ENCODE measurements at regions not wholly inside any gene's neighbourhood (a gene's known extent, or its start where the extent isn't known, plus 50 kb on each side); places are given as distances from the start of the nearest gene placed in this dataset.
A peak's percentile ranks its signal among the peaks of the same experiment; 100 is the strongest.

GRCh38 chr2:60109744-60110143 lies 443.7 kb downstream of the BCL11A start:
- TF ChIP-seq POLR2A (IDR thresholded peaks at IDR 0.05; ENCODE audit: control extremely low read depth in 1 of 2, low read depth in 2 of 2, low read length in 2 of 2) (no peak), CTCF (IDR thresholded peaks at IDR 0.05; ENCODE audit: control extremely low read depth in 1 of 3, insufficient read depth in 1 of 3, low read depth in 1 of 3, low read length in 3 of 3) (peak in 2 of 3 experiments; percentile 20 to 29; a peak in 2 of 4 replicates), POLR2AphosphoS5 (IDR thresholded peaks at IDR 0.05; ENCODE audit: low read depth, low read length) (no peak), GTF2F1 (IDR thresholded peaks at IDR 0.05; ENCODE audit: borderline replicate concordance, low read depth, low read length) (no peak), MAFK (IDR thresholded peaks at IDR 0.05; ENCODE audit: low read depth, low read length) (no peak), KDM1A (IDR thresholded peaks at IDR 0.05; ENCODE audit: borderline replicate concordance, low read length) (no peak), ATF3 (IDR thresholded peaks at IDR 0.05; ENCODE audit: insufficient read depth, low read depth, low read length) (no peak), EP300 (IDR thresholded peaks at IDR 0.05; ENCODE audit: borderline replicate concordance in 1 of 2, low read depth in 2 of 2, low read length in 2 of 2) (no peak), TCF12 (IDR thresholded peaks at IDR 0.05; ENCODE audit: low read depth, low read length) (no peak), MAX (IDR thresholded peaks at IDR 0.05) (no peak), SP2 (IDR thresholded peaks at IDR 0.05; ENCODE audit: low read length) (no peak), CEBPB (IDR thresholded peaks at IDR 0.05; ENCODE audit: low read depth, low read length) (no peak), YY1 (IDR thresholded peaks at IDR 0.05; ENCODE audit: low read depth, low read length) (no peak)
